Activated naive CD4-positive, alpha-beta T cell (primary cell): ENCODE measurements at regions not wholly inside any gene's neighbourhood (a gene's known extent, or its start where the extent isn't known, plus 50 kb on each side); places are given as distances from the start of the nearest gene placed in this dataset.
"Not testable (repeated sequence)": the region's sequence is repeated elsewhere in the genome, so short reads cannot be mapped to it uniquely, and the experiment has no call there.

Experiments
- DNase-seq, 4 experiments: peaks; one replicate each; lab custom pipeline; 2025; lab: John Stamatoyannopoulos, UW

DNA sequence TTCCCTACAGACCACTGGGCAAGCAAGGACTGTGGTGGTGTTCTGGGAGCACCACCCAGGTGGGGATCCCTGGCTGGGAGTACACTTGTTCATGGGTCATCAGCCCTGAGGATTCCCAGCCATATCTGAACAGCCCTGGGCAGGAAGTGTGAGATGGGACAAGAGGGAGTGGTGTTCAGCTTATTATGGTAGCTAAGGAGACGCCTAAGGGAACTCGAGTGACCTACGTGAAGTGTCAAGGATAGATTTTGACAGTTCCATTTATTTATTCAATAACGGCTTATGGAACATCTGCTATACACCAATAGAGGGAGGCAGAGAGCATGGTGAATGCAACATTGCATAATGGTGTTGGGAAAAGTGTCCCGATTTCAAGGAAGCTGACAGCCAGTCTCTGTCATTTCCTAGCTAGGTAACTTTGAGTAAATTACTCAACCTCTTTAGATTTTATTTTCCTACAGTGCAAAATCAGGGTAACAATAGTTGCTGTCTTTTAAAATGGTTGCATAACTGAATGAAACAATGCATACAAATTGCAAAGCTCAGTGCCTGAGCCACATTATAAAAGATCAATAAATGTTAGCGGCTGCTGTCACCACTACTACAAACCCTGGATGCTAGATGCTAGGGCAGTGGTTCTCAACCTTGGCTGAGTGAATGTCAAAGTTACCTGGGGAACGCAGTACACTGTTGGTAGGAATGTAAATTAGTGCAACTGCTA is 534.1 kb downstream of the GRIN2A start:
- DNase-seq = no peak

DNA sequence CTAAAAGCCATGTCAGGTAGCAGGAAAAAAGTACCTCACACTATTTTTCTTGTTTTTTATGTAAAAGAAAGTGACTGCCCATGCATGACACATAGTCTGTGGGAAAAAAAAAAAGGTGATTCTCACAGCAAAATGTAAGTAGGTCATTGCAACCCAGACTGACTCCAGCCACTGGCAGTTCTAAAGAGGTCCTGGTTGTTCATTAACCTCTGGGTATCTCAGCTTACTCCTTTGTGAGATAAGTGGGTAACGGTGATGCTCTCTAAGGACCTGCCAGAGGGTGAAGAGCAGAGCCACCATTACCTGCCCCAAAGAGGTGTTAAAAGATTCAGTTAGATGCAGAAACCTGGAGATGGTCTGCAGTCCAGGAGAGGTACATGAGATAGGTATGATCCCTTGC is 531.9 kb downstream of the GRIN2A start:
- DNase-seq = no peak

DNA sequence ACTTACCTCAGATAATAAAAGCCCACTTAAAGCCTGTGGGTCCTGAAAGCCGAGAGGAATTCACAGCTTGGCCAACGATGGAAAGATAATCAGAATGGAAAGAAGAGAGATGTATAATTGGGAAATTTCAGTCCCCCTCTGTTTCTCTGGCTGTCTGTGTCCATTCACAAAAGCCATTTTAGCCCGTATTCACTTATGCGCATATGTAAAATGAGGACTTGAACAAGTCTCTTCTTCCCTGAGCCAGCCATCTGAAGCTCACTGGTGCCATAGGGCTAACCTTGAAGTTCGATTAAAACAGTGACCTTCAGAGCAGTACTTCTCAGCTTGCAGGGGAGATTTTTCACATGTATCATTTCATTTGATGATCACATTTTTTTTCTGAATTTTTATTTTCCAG is 527.2 kb downstream of the GRIN2A start:
- no peak for DNase-seq

DNA sequence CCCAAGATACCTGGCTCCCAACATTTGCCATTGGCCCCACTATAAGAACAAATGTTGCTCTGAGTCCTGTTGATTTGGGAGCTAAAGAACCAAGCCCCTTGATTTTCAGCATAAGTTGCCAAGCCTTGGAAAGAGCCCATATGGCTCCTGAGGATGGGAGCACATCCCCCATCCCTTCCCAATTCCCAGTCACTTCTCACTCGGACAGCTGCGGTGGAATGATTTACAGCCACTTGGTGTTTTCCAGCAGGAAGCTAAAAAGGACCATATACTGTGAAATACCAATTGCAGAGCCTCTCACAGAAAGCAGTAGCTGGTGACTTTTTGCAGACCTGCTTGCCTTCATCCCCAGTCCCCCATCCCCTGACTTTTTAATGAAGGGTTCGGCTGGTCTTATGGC is 524.6 kb downstream of the GRIN2A start:
- DNase-seq = no peak

DNA sequence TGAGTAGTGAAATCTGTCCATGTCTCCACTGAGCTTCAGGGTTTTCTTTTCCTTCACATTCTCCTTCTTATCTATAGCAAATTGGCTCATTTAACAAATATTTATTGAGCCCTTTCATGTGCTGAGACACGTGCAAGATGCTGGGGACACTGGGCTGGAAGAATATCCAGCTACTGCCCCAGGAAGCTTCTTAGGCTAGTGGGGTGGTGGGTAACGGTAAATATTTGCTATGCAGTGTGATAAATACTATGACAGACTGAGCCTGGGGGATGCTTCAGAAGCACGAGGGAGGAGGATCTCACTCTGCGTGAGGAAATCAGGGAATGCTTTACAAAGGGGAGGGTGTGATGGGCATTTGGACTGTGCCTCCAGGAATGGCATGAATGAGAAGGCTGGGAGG is 524.1 kb downstream of the GRIN2A start:
- DNase-seq = no peak

DNA sequence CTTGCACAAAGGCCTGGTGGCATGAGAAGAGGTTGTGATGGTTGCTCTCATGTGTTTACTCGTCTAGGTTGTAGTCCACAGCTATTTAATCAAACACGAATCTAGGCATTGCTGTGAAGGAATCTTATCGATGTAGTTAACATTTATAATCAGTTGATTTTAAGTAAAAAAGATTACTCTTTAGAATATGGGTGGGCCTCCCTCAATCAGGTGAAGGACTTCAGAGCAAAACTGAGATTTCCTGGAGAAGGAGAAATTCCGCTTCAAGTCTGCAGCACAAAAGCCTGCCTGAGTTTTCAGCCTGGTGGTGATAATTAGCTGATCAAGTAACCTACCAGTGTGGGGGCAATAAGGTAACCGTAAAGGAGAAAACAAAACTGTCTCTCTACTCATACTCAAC is 523.6 kb downstream of the GRIN2A start:
- DNase-seq = no peak

DNA sequence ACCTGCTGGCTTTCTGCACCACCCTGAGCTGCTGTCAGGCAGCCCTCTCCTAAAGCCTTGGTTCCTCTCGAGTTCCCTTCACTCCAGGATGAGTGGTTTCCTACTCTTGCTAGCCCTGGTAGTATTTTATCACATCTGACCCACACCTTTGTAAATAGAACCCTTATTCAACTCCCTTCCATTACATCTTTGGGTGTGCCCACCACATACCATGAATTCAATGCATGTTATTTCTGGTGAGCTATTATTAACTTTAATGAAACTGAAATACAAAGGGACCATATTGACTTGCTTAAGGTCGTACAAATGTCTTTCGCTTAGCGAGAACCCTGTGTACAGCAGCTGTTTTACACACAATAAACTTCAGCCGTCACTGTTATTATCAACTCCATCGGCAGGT is 521.3 kb downstream of the GRIN2A start:
- DNase-seq = no peak

DNA sequence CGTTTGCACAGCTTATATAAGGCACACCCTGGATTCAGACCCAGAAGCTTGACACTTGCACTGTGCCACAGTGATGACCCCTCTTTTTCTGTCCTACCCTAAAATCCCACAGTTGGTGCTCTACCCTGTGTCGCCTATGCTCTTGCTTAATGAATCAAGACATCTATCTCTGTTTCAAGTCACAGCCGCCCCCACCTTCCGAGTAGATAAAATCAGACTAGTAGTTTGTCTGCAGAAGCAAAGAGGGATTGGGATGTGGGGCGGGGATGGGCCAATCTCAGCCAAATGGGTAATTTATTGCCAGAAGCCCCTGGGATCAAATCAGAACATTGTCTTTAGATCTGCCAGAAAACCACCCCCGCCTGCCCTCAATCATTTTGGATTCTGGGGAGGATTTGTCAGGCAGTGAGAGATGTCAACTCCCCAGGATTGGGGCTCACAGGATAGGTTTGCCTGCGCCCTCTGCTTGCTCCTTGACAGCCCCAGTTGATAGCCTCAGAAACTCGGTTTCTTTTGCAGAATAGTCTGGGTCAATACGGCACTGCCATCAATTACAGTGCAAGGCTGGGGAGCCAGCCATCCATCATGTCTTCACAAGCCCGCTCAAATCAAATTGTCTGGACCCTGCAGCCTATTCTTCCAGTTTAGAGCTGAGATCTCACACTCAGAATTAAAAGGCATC is 520.8 kb downstream of the GRIN2A start:
- no peak for DNase-seq

DNA sequence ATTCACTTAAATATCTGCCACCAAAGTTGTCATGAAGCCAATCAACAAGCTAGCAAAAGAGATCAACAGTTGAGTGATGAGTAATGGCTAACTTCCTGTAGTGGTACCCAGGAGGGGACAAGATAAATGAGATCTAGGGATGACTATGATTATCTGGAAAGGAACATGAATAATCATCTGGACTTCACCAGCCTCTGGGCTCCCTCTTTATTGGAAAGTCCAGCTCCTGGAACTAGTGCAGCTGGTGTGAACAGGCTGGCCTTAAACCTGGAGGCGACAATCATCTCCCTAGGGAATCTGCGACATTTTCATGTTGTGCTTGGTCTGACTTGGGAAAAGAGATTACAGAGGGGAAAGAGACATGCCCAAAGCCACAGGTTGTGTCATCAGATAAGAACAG is 518.6 kb downstream of the GRIN2A start:
- DNase-seq = no peak

DNA sequence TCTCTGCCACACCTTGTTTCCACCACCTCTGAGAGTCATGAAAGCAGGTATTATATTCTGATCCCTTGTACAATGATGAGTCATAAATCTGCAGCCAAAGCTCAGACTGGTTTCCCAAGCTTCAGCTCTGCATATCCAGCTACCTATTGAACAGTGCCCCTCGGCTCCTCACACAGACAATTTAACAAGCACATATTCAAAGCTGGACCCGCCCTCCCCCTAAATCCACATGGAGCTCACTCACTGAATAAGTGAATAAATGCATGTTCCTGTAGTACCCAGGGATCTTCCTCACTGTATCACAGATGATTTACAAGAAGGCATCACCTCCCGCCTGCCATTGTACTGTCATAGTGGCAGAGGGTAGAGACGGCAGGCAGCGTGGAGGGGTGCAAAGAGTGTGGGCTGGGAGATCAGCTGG is 516.4 kb downstream of the GRIN2A start:
- no peak for DNase-seq

DNA sequence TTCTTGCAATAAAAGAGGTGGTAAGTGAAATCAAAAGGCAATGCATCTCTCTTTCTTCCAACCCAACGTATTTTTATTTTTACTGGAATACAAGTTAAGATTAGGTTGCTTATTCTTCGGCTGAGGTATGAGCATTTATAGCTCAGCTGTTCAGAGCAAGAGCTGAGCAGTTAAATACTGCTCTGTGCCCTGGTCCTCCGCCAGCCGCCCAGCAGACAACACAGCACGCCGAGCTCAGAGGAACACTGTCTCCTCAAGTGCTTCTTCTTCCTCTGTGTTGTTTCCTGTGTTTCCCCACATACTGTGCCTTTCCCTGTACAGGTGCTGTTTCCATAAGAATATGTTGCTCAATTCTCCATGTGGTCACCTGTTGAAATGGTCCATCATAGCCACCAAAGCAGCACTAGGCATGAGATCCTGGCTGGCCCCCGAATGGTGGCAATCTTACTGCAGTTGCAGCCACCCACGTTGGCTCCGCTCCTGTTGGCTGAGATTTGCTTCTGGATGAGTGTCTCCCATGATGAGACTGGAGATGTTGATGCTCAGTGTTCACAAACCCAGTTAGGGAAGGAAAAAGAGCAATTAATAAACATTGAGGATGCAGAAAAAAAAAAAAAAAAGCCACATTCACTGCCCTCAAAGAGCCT is 515.3 kb downstream of the GRIN2A start:
- no peak for DNase-seq

DNA sequence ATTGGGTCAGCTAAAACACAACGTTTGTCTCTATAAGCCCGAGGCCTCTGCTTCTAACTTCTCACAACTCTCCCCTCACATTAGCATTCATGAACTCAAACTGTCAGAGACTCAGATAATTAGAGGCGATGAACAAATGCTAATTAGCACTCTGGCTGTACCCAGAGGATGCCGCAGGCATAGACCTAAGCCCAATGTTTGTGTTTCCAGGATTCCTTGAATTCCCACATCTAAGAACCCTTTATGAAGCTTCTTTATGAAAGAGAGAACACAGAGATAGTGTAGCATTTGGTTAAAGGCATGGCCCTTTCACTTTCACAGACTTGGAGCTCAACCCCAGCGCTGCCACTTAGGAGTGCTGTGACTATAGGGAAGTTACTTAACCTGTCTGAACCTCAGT is 512.2 kb downstream of the GRIN2A start:
- no peak for DNase-seq

DNA sequence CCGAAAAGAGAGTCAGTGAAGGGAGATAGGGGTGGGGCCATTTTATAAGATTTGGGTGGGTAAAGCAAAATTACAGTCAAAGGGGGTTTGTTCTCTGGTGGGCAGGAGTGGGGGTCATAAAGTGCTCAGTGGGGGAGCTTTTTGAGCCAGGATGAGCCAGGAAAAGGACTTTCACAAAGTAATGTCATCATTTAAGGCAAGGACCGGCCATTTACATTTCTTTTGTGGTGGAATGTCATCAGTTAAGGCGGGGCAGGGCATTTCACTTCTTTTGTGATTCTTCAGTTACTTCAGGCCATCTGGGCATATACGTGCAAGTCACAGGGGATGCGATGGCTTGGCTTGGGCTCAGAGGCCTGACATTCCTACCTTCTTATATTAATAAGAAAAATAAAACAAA is 511.6 kb downstream of the GRIN2A start:
- not testable (repeated sequence) for DNase-seq

DNA sequence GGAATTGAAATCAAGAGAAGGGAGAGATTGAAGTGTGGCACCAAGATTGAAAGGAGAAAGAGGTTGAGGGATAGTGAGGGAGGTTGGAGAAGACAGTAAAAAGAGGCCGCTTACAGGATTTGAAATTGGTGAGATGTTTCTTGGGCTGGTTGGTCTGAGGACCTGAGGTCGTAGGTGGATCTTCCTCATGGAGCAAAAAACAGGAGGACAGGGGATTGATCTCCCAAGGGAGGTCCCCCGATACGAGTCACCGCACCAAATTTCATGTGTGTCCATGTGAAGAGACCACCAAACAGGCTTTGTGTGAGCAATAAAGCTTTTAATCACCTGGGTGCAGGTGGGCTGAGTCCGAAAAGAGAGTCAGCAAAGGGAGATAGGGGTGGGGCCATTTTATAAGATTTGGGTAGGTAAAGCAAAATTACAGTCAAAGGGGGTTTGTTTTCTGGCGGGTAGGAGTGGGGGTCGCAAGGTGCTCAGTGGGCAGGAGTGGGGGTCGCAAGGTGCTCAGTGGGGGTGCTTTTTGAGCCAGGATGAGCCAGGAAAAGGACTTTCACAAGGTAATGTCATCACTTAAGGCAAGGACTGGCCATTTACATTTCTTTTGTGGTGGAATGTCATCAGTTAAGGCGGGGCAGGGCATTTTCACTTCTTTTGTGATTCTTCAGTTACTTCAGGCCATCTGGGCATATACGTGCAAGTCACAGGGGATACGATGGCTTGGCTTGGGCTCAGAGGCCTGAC is 505.5 kb downstream of the GRIN2A start:
- DNase-seq = not testable (repeated sequence)

DNA sequence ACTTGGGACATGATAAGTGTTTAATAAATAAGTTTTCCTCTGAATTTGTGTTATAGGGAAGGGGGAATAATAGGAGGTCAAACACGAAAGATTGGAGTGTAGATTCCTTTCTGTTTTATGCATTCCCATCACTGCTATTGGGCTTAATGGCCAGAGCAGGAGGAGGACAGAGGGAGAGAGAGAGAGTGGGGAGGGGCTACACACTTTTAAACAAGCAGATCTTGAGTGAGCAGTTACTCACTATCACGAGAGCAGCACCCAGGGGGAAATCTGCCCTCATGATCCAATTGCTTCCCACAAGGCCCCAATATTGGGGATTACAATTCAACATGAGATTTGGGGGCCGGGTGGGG is 505.0 kb downstream of the GRIN2A start:
- DNase-seq = no peak

DNA sequence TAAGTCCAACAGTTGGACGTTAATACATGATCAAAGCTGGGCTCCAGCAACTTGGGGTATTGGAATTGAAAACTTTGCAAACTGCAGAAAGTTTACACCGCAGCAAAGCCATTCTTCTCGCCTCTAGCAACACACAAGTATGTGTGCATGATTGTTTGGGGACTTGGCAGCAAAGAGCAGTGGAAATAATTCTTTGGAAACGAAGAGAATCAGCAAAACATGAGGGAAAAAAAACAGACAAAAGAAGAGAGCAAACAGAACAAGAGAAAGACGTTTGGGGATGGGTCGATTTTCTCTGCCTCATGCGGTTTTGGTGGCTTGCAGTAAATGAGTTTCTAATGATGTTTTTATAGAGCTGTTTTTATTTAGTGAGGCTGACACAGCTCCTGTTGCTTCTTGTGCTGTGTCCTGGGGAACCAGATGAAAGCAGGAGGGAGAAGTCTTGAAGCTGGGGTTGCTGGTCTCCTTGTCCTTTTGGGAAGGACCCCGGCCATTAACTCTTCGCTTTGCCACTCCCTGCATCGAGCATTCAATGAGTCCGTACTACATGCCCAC is 502.9 kb downstream of the GRIN2A start:
- DNase-seq = no peak

DNA sequence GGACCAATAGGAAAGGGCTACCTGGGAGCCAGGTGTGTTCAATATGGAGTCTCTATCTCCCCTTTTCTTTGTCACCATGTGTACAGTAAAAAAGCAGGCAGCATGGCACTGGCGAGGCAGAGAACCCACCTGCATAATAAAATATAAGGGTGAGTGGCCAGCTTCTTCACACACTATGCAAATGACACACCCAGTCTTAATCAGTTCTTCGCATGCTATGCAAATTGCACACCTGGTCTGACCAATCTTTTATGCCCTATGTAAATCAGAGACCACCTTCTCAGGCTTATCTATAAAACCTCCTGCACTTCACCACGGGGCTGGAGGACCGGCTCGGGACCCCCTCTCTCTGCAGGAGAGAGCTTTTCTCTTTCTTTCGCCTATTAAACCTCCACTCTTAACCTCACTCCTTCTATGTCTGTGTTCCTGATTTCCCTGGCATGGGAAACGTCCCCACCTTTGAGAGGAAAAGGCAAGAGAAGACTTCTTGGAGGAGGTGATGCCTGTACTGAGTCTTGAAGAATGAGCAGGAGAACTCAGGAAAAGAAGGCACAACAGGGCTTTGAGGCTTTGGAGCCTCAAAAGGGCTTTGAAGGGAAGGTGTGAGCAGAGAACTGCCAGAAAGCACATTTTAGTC is 502.1 kb downstream of the GRIN2A start:
- DNase-seq = no peak

DNA sequence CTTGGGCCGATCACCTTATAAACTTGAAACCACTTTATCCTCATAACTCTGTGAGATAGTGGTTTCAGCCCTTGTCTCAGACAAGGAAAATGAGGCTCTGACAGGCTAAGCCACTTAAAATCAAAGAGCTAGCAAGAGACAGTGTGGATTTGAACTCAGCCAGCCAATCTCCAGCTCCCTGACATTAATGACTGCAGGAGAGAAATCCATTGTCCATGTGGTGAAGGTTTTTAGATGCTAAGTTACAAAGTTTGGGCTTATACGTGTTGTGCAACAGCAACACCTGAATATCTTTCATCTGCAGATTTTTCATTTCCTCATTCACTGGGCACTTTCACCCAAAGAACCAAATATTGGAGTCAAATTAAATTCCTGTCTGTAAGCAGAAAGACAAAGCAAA is 501.3 kb downstream of the GRIN2A start:
- no peak for DNase-seq

DNA sequence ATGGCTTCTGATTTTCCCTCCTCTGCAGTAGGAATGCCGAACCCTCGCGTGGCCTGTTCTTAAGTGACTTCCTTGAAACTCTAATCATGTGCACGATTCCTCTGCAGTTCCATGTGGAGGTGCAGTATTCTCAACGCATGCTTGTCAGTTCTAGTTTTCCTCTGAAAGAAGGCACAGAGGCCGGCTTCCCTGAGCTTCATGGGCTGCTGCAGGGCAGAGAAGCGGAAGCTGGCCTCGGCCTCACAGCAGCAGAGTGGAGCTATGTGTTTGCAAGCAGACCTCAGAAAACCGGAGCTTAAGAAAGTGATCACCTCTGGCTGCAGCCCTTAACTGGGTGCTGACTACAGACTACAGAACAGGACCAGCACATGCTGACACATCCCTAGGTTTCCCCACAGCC is 500.7 kb downstream of the GRIN2A start:
- DNase-seq = no peak

DNA sequence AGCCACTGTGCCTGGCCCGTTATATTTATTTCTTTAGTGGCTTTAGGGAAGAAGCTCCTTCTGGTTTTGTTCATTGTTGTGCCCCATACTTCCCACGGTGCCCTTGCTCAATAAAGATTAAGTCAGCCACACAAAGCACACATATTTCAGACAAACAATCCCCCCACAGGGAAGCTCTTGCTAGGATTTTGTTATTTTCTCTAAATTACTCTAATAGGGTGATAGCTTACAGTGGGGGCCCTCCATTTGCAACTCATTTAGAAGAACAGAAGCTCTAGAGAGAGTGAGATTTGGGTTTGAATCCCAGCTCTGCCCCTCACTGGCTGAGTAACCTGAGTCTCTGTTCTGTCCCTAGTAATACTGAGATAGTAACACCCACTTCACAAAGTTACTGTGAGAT is 499.9 kb downstream of the GRIN2A start:
- DNase-seq = no peak

DNA sequence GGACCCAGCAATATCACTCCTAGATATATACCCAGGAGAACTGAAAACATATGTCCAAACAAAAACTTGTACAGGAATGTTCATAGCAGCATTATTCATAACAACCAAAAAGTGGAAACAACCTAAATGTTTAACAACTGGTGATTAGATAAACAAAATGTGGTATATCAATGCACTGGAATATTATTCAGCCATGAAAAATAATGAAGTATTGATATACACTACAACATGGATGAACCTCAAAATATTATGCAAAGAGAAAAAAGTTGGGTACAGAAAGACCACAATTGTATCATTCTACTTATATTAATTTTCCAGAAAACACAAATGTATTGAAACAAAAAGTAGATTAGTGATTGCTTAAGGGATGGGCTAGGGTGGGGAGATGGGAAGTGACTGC is 498.6 kb downstream of the GRIN2A start:
- no peak for DNase-seq

DNA sequence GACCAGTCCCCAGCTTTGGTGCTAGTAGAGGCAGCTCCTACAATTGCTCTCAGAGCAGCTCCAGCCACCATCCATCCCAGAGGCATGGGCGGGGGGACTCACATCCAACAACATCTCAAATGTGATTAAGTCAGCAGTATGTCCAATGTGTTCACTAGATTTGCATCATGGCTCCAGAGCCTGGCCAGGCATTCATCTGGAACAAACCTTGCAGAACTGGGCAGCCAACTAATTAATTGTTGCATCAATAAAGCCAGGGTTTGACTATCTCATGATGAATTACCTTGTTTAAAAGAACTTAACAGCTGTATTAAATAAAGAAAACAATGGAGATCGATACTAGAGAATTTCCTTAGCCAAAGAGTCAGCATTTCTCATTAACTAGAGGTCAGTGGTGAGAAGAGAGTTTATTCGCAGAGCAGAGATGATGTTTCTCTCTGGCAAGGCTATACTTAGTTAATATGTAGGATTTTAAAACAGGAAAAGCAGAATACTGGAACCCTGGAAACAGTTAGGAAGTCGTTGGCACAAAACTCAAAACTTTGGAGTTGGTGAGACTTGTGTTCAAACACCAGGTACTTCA is 494.4 kb downstream of the GRIN2A start:
- no peak for DNase-seq
